ENCODE measurements at regions not wholly inside any gene's neighbourhood (a gene's known extent, or its start where the extent isn't known, plus 50 kb on each side); places are given as distances from the start of the nearest gene placed in this dataset.

GRCh38 chr5:41598011-41598410 lies 87.6 kb upstream of the PLCXD3 start (continued):
- TF ChIP-seq REST (IDR thresholded peaks at IDR 0.05; ENCODE audit: low read depth, low read length): no peak
- TF ChIP-seq KDM1A (IDR thresholded peaks at IDR 0.05; ENCODE audit: borderline replicate concordance): no peak
- no peak for TF ChIP-seq CHD4 (IDR thresholded peaks at IDR 0.05)
- TF ChIP-seq E2F4 (IDR thresholded peaks at IDR 0.05; ENCODE audit: low read depth, low read length): no peak
- TF ChIP-seq NFXL1 (IDR thresholded peaks at IDR 0.05; ENCODE audit: borderline replicate concordance): no peak
- TF ChIP-seq RB1 (IDR thresholded peaks at IDR 0.05; ENCODE audit: borderline replicate concordance): no peak
- TF ChIP-seq RBBP5 (conservative IDR thresholded peaks at IDR 0.05): no peak
- no peak for TF ChIP-seq BHLHE40 (IDR thresholded peaks at IDR 0.05; ENCODE audit: borderline replicate concordance in 1 of 2, low read depth in 2 of 2, low read length in 1 of 2)

GRCh38 chr5:41587668-41588067 lies 77.3 kb upstream of the PLCXD3 start:
- ChIA-PET RAD21 (ENCODE audit: unreplicated experiment) (no interaction called here), POLR2A (no interaction called here)
- H4K20me1 ChIP-seq (ENCODE audit: control insufficient read depth, insufficient read depth): no peaks in the 10 kb centered on the region; the same call in 1 of the 2 replicates

More at GRCh38 chr5:41587668-41588067, 77.3 kb upstream of the PLCXD3 start:
- no TSS peak for BruUV-seq (replicated peaks)
- in situ Hi-C loops (cut with MboI) (no loop called here), intact Hi-C loops (cut with micrococcal nuclease; ENCODE audit: unreplicated experiment) (no loop called here)
- Histone ChIP-seq H3K27ac (ENCODE audit: control insufficient read depth, insufficient read depth) (no peak overlapping the region), H3K79me2 (ENCODE audit: control insufficient read depth, insufficient read depth, low read length) (no peaks in the 10 kb centered on the region), H3K36me3 (ENCODE audit: control insufficient read depth in 2 of 2, insufficient read depth in 2 of 2, low read length in 1 of 2) (no peaks in the 10 kb centered on the region), H2AFZ (ENCODE audit: control insufficient read depth, low read depth, low read length) (no peak overlapping the region), H3K4me2 (ENCODE audit: control insufficient read depth, insufficient read depth) (no peak overlapping the region), H3K9ac (ENCODE audit: control insufficient read depth, insufficient read depth, low read length) (no peak overlapping the region), H3K27me3 (replicated peaks in 1 of 2; ENCODE audit: control insufficient read depth in 2 of 2, insufficient read depth in 2 of 2, low read length in 1 of 2) (no peaks in the 10 kb centered on the region; a peak in 1 of 4 replicates), H3K4me3 (no peak overlapping the region), H3K9me3 (replicated peaks; ENCODE audit: control insufficient read depth, insufficient read depth, low read length) (no peaks in the 10 kb centered on the region), H3K4me1 (ENCODE audit: control insufficient read depth, insufficient read depth, low read length) (no peaks in the 10 kb centered on the region)
- DNase-seq (ENCODE audit: low read depth, low spot score) (no peak), ATAC-seq (no peak), FAIRE-seq (no peak)
- SMC1A ChIA-PET (ENCODE audit: uncharacterized antibody, unreplicated experiment): no interaction called here
- TF ChIP-seq RELA (IDR thresholded peaks at IDR 0.05; ENCODE audit: borderline replicate concordance, partially characterized antibody) (no peak), FOXM1 (IDR thresholded peaks at IDR 0.05; ENCODE audit: low read depth, low read length) (no peak), ESRRA (IDR thresholded peaks at IDR 0.05; ENCODE audit: low read length) (no peak), WRNIP1 (IDR thresholded peaks at IDR 0.05; ENCODE audit: borderline replicate concordance, low read depth, low read length) (no peak), BHLHE40 (IDR thresholded peaks at IDR 0.05; ENCODE audit: borderline replicate concordance in 1 of 2, low read depth in 2 of 2, low read length in 1 of 2) (no peak), HSF1 (IDR thresholded peaks at IDR 0.05; ENCODE audit: low read depth, low read length) (no peak)
- WGBS (ENCODE audit: insufficient coverage, insufficient replicate concordance, low lambda C conversion rate, missing lambda C conversion rate): 66% methylated on average over 17 of the region's 17 CpGs
- CTCF ChIA-PET: no interaction called here
